ENCODE measurements at regions not wholly inside any gene's neighbourhood (a gene's known extent, or its start where the extent isn't known, plus 50 kb on each side); places are given as distances from the start of the nearest gene placed in this dataset.

GRCh38 chr12:3351731-3352130, 139.3 kb upstream of the PRMT8 start:
- TF ChIP-seq CTCF (conservative IDR thresholded peaks at IDR 0.05), result no peak
- no peak overlapping the region for H2AFZ ChIP-seq (ENCODE audit: low read length)
- H3K79me1 ChIP-seq (ENCODE audit: insufficient read depth, low read depth, low read length, poor library complexity, severe bottlenecking), result no peaks in the 10 kb centered on the region
- no peak overlapping the region for H3K18ac ChIP-seq (ENCODE audit: insufficient read length, low read depth, low read length)
- no peak overlapping the region for H4K5ac ChIP-seq (ENCODE audit: insufficient read length, low read depth, low read length)
- H3K27ac ChIP-seq (ENCODE audit: insufficient read length, low read depth, low read length), result no peak overlapping the region
- no peak overlapping the region for H2BK15ac ChIP-seq (ENCODE audit: low read depth, low read length)
- no peaks in the 10 kb centered on the region for H3K9me3 ChIP-seq (ENCODE audit: control insufficient read depth, low read depth, low read length)
- Mint-ChIP-seq H3K4me1 (no peaks in the 10 kb centered on the region), H3K36me3 (ENCODE audit: insufficient read depth in 1 of 3, low read depth in 3 of 3) (no peaks in the 10 kb centered on the region), H3K9me3 (no peaks in the 10 kb centered on the region), H3K4me3 (no peak overlapping the region), H3K27me3 (ENCODE audit: low read depth) (peaks cover 8% of the 10 kb centered on the region), H3K27ac (no peak overlapping the region)
- H3K4ac ChIP-seq (ENCODE audit: low read depth, low read length), result no peak overlapping the region
- no peak overlapping the region for H4K91ac ChIP-seq (ENCODE audit: insufficient read length, low read depth, low read length)
- no peak overlapping the region for H2AK5ac ChIP-seq (ENCODE audit: insufficient read length, low read length)
- H4K20me1 ChIP-seq (ENCODE audit: control insufficient read depth, insufficient read depth, insufficient read length), result no peaks in the 10 kb centered on the region
- H3K4me2 ChIP-seq (ENCODE audit: insufficient read depth, insufficient read length, low read length), result no peak overlapping the region
- no peaks in the 10 kb centered on the region for H3K27me3 ChIP-seq (ENCODE audit: insufficient read depth, low read length)
- no peak overlapping the region for H3K23ac ChIP-seq (ENCODE audit: insufficient read length, low read depth, low read length)
- WGBS (ENCODE audit: extremely low coverage, insufficient read length, low lambda C conversion rate), result no CpG with 5 or more reads among the region's 4 CpGs
- no peak overlapping the region for H2BK12ac ChIP-seq (ENCODE audit: insufficient read length, low read depth, low read length)
- no peak overlapping the region for H2BK20ac ChIP-seq (ENCODE audit: low read depth, low read length, poor library complexity, severe bottlenecking)
- no peak overlapping the region for H3T11ph ChIP-seq (ENCODE audit: low read length)
- DNase-seq, result no peak
- no peak overlapping the region for H3K14ac ChIP-seq (ENCODE audit: insufficient read depth, low read length)
- H3K79me2 ChIP-seq (ENCODE audit: insufficient read depth, low read length), result no peaks in the 10 kb centered on the region
- H3K23me2 ChIP-seq (ENCODE audit: insufficient read length, low read depth, low read length, poor library complexity, severe bottlenecking), result no peaks in the 10 kb centered on the region
- no peak overlapping the region for H3K9ac ChIP-seq (ENCODE audit: extremely low read depth, insufficient read length, low read length)
- H2BK5ac ChIP-seq (ENCODE audit: insufficient read length, low read length), result no peak overlapping the region
- no peaks in the 10 kb centered on the region for H3K4me1 ChIP-seq (ENCODE audit: insufficient read depth, low read length)
- no peak overlapping the region for H3K56ac ChIP-seq (ENCODE audit: insufficient read length, low read depth, low read length)
- H2BK120ac ChIP-seq (ENCODE audit: low read depth, low read length, poor library complexity, severe bottlenecking), result no peak overlapping the region
- H4K8ac ChIP-seq (replicated peaks; ENCODE audit: insufficient read length, low read depth, low read length), result no peak overlapping the region
